WTC11 (cell line): ENCODE measurements at regions not wholly inside any gene's neighbourhood (a gene's known extent, or its start where the extent isn't known, plus 50 kb on each side); places are given as distances from the start of the nearest gene placed in this dataset.

Experiments
- CTCF ChIP-seq: fragments of 200-600 bp; IDR thresholded peaks from 2 replicates; pipeline ENCODE4 v1.8.0; 2022; ENCODE audit warnings: antibody characterized with exemption
- MLX ChIP-seq: sonication (generic); formaldehyde crosslinking; IDR thresholded peaks from 2 replicates; pipeline ENCODE4 v1.8.1; 2023; ENCODE audit warnings: mild to moderate bottlenecking, missing genetic modification reagents, moderate library complexity
- TF ChIP-seq, protein P1 (sequence below): sonication (generic); formaldehyde crosslinking; IDR thresholded peaks from 2 replicates; pipeline ENCODE4 v1.8.1; 2023; ENCODE audit warnings: mild to moderate bottlenecking, missing genetic modification reagents, moderate library complexity

- TF ChIP-seq CTCF (no peak), MLX (CRISPR knock-in tag) (no peak)
- TF ChIP-seq, protein P1, sequence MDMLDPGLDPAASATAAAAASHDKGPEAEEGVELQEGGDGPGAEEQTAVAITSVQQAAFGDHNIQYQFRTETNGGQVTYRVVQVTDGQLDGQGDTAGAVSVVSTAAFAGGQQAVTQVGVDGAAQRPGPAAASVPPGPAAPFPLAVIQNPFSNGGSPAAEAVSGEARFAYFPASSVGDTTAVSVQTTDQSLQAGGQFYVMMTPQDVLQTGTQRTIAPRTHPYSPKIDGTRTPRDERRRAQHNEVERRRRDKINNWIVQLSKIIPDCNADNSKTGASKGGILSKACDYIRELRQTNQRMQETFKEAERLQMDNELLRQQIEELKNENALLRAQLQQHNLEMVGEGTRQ (CRISPR knock-in tag): no peak
These were observed 248.4 kb downstream of the ASCL1 start for GRCh38 chr12:103205906-103206305.
